GM18870 (cell line): ENCODE measurements at regions not wholly inside any gene's neighbourhood (a gene's known extent, or its start where the extent isn't known, plus 50 kb on each side); places are given as distances from the start of the nearest gene placed in this dataset.

Experiments
- ATAC-seq: cut with Tn5 transposase; IDR thresholded peaks from one replicate; pipeline ENCODE4 v1.9.1; 2021; ENCODE audit warnings: moderate library complexity; ENCODE audit not compliant: unreplicated experiment

DNA sequence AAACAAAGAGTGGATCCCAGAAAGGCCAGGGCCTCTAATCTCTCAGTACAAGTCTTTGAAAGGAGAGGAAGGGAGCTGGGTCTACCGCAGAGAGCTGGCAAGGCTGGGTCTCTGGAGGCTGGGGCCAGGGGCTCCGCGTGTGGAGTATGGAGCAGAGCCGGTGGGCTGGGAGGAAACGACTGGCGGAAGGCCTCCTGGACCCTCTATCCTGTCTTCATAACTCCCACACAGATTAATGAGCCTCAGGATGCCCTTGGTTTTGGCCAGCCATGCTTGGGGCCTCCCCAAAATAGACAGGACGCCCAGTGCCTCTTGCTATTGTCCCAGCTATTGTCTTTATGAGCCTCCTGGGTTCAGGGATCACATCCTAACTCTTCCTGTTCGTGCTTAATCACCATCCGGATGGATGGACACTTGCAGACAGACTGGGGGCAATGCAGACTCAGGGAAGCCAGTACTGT lies 306.4 kb downstream of the DHX35 start:
- no peak for ATAC-seq

DNA sequence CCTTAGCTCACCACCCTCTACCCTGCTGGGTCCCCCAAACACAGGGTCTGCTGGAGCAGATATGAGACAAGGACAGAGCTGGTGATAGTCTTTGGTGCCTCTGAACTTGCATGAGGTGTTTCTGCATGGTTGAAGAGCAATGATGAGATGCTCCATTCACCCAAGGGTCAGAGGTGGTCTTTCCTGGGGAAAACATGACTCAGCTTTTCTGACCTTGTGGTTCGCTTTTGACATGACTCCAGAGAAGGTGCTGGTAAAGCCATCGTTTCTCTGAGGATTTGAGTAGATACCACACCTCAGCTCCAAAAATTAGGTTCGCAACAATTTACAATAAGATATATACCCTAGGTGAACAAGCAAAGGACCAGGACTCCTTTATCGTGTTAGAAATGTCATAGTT lies 304.8 kb downstream of the DHX35 start:
- no peak for ATAC-seq

- no peak for ATAC-seq
These were observed 302.5 kb downstream of the DHX35 start for GRCh38 chr20:39264506-39265172.

GRCh38 chr20:39263076-39263475 lies 300.9 kb downstream of the DHX35 start:
- no peak for ATAC-seq

- no peak for ATAC-seq
These were observed 297.7 kb downstream of the DHX35 start for GRCh38 chr20:39259808-39260207.

DNA sequence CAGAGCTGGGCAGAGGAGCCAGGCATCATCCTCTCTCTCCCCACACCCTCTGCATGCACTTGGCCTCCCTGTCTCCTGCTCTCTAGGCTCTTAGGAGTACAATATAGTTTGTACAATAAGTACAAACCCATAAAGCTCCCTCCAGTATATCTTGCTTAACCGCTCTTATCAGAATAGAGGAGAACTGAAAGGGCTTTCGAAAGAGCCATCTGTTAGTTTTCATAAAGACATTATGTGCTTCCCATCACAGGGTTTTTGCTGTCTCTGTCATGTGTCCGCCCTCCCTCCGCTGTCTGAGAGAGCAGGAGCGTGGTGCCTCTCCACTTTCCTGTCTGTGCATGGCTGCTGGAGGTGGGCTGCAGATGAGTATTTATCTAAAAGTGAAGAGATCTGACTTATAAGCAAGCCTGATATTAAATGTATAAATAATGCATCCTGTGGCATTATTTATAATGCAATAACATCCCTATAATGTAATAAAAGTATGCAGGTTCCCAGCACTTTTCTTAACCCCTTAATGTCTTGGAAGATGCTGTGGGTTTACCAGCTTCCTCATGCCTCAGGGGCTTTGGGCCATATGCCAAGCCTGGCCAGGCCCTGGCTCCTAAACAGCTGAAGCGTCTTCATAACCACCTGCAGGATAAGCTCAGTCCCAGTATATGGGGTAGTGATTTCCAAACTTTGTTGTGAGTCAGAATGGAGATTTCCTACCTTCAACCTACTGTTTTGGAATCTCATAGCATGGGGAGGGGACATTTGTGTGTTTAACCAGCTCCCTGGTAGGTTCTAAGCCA lies 297.1 kb downstream of the DHX35 start:
- ATAC-seq = no peak

DNA sequence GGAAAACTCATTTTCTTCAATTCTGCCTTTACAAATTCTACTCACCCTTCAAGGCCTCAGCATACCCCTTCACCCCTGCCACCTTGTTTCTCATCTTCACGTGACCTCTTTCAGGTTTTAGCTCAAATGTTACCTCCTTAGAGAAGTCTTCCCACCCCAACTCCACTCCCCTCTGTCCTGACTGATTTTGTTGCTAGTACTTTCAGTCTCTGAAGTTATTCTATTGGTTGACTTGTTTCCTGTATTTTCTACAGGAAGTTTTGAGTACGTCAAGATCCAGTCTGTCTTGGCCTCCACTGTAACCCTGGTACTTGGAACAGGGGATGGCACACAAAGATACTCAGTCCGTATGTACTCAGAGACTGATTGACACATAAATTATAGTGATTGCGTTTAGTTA lies 296.1 kb downstream of the DHX35 start:
- no peak for ATAC-seq

- no peak for ATAC-seq
These were observed 291.1 kb downstream of the DHX35 start for GRCh38 chr20:39253051-39253755.

DNA sequence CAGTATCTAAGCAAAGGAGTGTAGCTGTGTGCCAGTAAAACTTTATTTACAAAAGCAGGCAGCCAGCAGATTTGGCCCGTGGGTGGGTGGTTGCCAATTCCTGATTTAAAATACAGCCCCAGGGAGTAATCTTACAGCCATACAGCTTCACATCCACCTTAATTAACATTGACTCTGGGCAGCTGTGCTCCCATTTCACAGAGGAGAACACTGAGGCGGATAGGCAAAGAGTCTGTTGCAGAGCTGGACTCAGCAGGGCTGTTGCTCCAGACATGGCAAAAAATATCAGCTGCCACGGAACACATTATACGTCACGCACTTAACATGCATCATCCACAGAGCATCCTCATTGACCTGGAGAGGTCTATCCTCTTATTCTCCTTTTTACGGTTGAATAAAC lies 289.9 kb downstream of the DHX35 start:
- no peak for ATAC-seq

DNA sequence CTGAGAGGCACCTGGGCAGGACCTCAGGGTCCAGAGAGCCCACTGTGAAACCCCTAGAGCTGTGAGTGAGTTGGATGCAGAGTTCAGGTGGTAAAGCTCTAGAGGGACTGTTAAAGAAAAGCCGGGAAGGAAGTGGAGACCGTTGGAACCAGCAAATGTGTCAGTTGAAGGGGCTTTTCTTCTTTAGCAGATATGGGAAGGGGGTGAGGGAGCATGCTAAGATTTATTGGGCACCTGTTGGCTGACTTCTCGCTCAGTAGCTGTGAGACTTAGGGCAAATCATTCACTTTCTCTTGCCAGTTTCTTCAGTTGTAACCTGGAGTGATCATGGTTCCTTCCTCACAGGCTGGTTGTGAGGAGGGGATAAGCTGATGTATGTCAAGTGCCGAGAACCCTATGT lies 287.7 kb downstream of the DHX35 start:
- ATAC-seq = no peak

- no peak for ATAC-seq
These were observed 286.8 kb downstream of the DHX35 start for GRCh38 chr20:39248862-39249485.

DNA sequence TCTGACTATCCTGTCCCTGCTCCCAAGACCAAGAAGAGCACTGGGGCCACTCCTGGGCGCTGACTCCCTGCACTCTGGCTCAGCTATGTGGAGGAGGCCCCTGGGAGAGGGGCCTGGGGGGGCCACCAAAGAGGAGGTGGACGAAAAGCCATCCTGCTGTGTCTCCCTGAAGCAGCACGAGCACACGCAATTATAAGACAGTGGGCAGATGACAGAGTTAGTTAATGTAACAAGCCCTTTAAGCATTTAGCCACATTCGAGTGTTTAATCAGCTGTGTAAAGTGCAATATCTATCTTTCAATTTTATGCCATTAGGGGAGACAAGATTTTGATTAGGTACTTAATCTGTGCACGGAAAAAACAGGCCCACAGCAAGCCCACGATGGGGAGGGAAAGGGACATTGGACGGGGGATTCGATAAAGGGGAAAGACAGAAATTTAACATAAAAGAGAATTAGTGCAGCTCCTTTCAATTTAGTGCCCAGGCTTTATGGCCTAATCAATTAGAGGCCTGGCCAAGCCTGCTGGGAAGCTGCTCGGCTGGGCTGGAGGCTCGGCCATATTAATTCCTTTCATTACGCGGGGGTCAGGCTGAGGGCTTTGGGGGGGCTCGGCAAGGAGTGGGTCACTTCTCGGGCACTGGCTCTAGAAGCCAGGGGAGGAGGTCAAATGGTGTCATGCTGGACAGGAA lies 286.2 kb downstream of the DHX35 start:
- no peak for ATAC-seq

GRCh38 chr20:39246436-39246835 lies 284.3 kb downstream of the DHX35 start:
- ATAC-seq = no peak

- ATAC-seq = no peak
These were observed 283.7 kb downstream of the DHX35 start for GRCh38 chr20:39245685-39246311.

- ATAC-seq = no peak
These were observed 281.8 kb downstream of the DHX35 start for GRCh38 chr20:39243962-39244361.

GRCh38 chr20:39242614-39243013 lies 280.5 kb downstream of the DHX35 start:
- no peak for ATAC-seq

GRCh38 chr20:39234520-39235095 lies 272.5 kb downstream of the DHX35 start:
- ATAC-seq = no peak

- ATAC-seq = no peak
These were observed 271.6 kb downstream of the DHX35 start for GRCh38 chr20:39233755-39234154.

- no peak for ATAC-seq
These were observed 265.3 kb downstream of the DHX35 start for GRCh38 chr20:39227416-39227815.

- no peak for ATAC-seq
These were observed 263.8 kb downstream of the DHX35 start for GRCh38 chr20:39225978-39226377.
